NCI-H1417 (cell line): ENCODE measurements at regions not wholly inside any gene's neighbourhood (a gene's known extent, or its start where the extent isn't known, plus 50 kb on each side); places are given as distances from the start of the nearest gene placed in this dataset.
A peak's percentile ranks its signal among the peaks of the same experiment; 100 is the strongest.
"Not testable (repeated sequence)": the region's sequence is repeated elsewhere in the genome, so short reads cannot be mapped to it uniquely, and the experiment has no call there.

ENCODE experiments used
- DNase-seq, 3 experiments: peaks; one replicate each; lab custom pipeline; 2025; lab: John Stamatoyannopoulos, UW

- no peak for DNase-seq
These were observed 51.0 kb upstream of the IRX5 start for GRCh38 chr16:54879681-54880080.

- DNase-seq, result no peak
These were observed 52.4 kb upstream of the IRX5 start for GRCh38 chr16:54878301-54878700.

GRCh38 chr16:54875443-54875842, 55.2 kb upstream of the IRX5 start:
- no peak for DNase-seq

GRCh38 chr16:54873716-54874373, 56.8 kb upstream of the IRX5 start:
- not testable (repeated sequence) for DNase-seq

GRCh38 chr16:54873071-54873470, 57.6 kb upstream of the IRX5 start:
- DNase-seq, result no peak

- no peak for DNase-seq
These were observed 60.5 kb upstream of the IRX5 start for GRCh38 chr16:54870151-54870550.

GRCh38 chr16:54867302-54867832, 63.3 kb upstream of the IRX5 start:
- no peak for DNase-seq

GRCh38 chr16:54862529-54862928, 68.1 kb upstream of the IRX5 start:
- DNase-seq, result no peak

GRCh38 chr16:54856871-54857270, 73.8 kb upstream of the IRX5 start:
- no peak for DNase-seq

- peak in 1 of 3 experiments; percentile 30 for DNase-seq
These were observed 83.1 kb upstream of the IRX5 start for GRCh38 chr16:54847609-54848008.

GRCh38 chr16:54847207-54847606, 83.5 kb upstream of the IRX5 start:
- peak; percentile 12 to 77 (median 24) for DNase-seq

- DNase-seq, result peak in 2 of 3 experiments; percentile 17 to 71
These were observed 83.9 kb upstream of the IRX5 start for GRCh38 chr16:54846766-54847165.

- no peak for DNase-seq
These were observed 87.3 kb upstream of the IRX5 start for GRCh38 chr16:54843424-54843750.

GRCh38 chr16:54842743-54843423, 87.8 kb upstream of the IRX5 start:
- no peak for DNase-seq

GRCh38 chr16:54829691-54830090, 101.0 kb upstream of the IRX5 start:
- no peak for DNase-seq

GRCh38 chr16:54822892-54823291, 107.8 kb upstream of the IRX5 start:
- no peak for DNase-seq

GRCh38 chr16:54822492-54822891, 108.2 kb upstream of the IRX5 start:
- no peak for DNase-seq

GRCh38 chr16:54821731-54822130, 108.9 kb upstream of the IRX5 start:
- DNase-seq, result no peak

GRCh38 chr16:54817940-54818574, 112.6 kb upstream of the IRX5 start:
- DNase-seq, result no peak

- DNase-seq, result peak in 2 of 3 experiments; percentile 6 to 46
These were observed 113.2 kb upstream of the IRX5 start for GRCh38 chr16:54817432-54817831.

- DNase-seq, result no peak
These were observed 114.2 kb upstream of the IRX5 start for GRCh38 chr16:54816471-54816870.

GRCh38 chr16:54815177-54815576, 115.5 kb upstream of the IRX5 start:
- no peak for DNase-seq

GRCh38 chr16:54813778-54814177, 116.9 kb upstream of the IRX5 start:
- DNase-seq, result no peak
